A673 (cell line): ENCODE measurements at regions not wholly inside any gene's neighbourhood (a gene's known extent, or its start where the extent isn't known, plus 50 kb on each side); places are given as distances from the start of the nearest gene placed in this dataset.

ENCODE experiments used
- BruUV-seq: library from RNA; stranded (reverse); fragments of 400-500 nt; replicated peaks from 2 replicates; lab custom pipeline; 2021; lab: Mats Ljungman, UMichigan
- CTCF ChIA-PET: fragments of 300-600 bp; sonication (Branson Sonifier 250); formaldehyde crosslinking; loops from one replicate; lab custom pipeline; 2022; ENCODE audit warnings: antibody characterized with exemption; lab: Charles Lee
- POLR2A ChIA-PET: fragments of 300-600 bp; sonication (Branson Sonifier 250); formaldehyde crosslinking; loops from one replicate; lab custom pipeline; 2022; ENCODE audit warnings: antibody characterized with exemption; ENCODE audit not compliant: low non-redundant PET; lab: Charles Lee
- DNase-seq: peaks from one replicate; pipeline ENCODE4 v3.0.0-alpha.2; 2015; ENCODE audit warnings: low spot score
- H3K27ac ChIP-seq: fragments of 200-600 bp; sonication (generic); 2 replicates; pipeline ENCODE4 v1.5.1; 2016; ENCODE audit warnings: mixed run types, low read depth, mild to moderate bottlenecking, mixed read lengths, antibody characterized with exemption, low read length; ENCODE audit not compliant: poor library complexity, severe bottlenecking
- H3K27me3 ChIP-seq: fragments of 200-600 bp; sonication (generic); replicated peaks from 2 replicates; pipeline ENCODE4 v1.6.1; 2017; ENCODE audit warnings: mixed run types, low read depth, mild to moderate bottlenecking, mixed read lengths, antibody characterized with exemption, low read length; ENCODE audit not compliant: insufficient read depth, poor library complexity
- H3K36me3 ChIP-seq: fragments of 200-600 bp; sonication (generic); 2 replicates; pipeline ENCODE4 v1.6.1; 2016; ENCODE audit warnings: mixed run types, mild to moderate bottlenecking, mixed read lengths, antibody characterized with exemption, low read length; ENCODE audit not compliant: insufficient read depth, poor library complexity, severe bottlenecking
- H3K4me1 ChIP-seq: fragments of 200-600 bp; sonication (generic); 2 replicates; pipeline ENCODE4 v1.6.1; 2017; ENCODE audit warnings: mixed run types, mild to moderate bottlenecking, mixed read lengths, antibody characterized with exemption, low read length; ENCODE audit not compliant: insufficient read depth, poor library complexity, severe bottlenecking
- H3K4me3 ChIP-seq: fragments of 200-600 bp; sonication (generic); 2 replicates; pipeline ENCODE4 v1.5.1; 2016; ENCODE audit warnings: low read depth, mixed run types, mild to moderate bottlenecking, mixed read lengths, low read length; ENCODE audit not compliant: poor library complexity, severe bottlenecking
- H3K9me3 ChIP-seq: fragments of 200-600 bp; sonication (generic); 2 replicates; pipeline ENCODE4 v1.6.1; 2016; ENCODE audit warnings: mixed run types, low read depth, mild to moderate bottlenecking, mixed read lengths, antibody characterized with exemption, low read length; ENCODE audit not compliant: poor library complexity, severe bottlenecking
- EZH2 ChIP-seq: fragments of 200-600 bp; sonication (generic); IDR thresholded peaks from 2 replicates; pipeline ENCODE4 v1.6.1; 2017; ENCODE audit warnings: borderline replicate concordance, low read depth, mild to moderate bottlenecking, mixed read lengths, antibody characterized with exemption, low read length; ENCODE audit not compliant: poor library complexity, severe bottlenecking
- intact Hi-C: fragments of 100-400 bp; cut with micrococcal nuclease; formaldehyde crosslinking; loops from one replicate; pipeline ENCODE4 v1.10.0; 2022; ENCODE audit not compliant: unreplicated experiment
- TF ChIP-seq, protein P1 (sequence below): fragments of 300-800, 200-600 bp; sonication (generic); conservative IDR thresholded peaks from 2 replicates; pipeline ENCODE4 v1.5.1; 2017; ENCODE audit warnings: low read depth, mild to moderate bottlenecking, antibody characterized with exemption, low read length, moderate library complexity, mixed read lengths

DNA sequence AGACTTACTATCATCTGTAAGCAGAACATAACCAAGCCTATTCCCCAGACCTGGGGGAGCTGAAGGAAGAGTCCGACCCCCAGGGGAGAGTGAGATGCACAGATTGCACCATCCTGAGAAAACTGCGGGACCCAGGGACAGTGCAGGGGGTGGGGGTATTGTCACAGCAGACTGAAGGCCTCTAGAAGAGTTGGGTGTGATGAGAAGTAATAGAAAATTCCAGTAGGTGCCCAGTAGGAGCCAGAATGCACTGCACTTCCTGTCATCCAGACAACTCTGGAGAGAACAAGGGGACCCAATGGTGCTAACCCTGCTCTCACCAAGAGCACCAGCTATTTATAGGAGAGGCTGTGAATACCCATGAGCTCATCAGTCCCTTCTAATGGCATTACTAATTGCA is 190.1 kb downstream of the BCL11B start:
- H3K27me3 ChIP-seq: no peaks in the 10 kb centered on the region
- H3K27ac ChIP-seq: no peak overlapping the region
- no TSS peak for BruUV-seq
- no peaks in the 10 kb centered on the region for H3K4me1 ChIP-seq
- H3K4me3 ChIP-seq: no peak overlapping the region
- DNase-seq: no peak
- CTCF ChIA-PET: no interaction called here
- no peaks in the 10 kb centered on the region for H3K9me3 ChIP-seq
- H3K36me3 ChIP-seq: no peaks in the 10 kb centered on the region
- POLR2A ChIA-PET: no interaction called here
- TF ChIP-seq EZH2: no peak
- TF ChIP-seq, protein P1, sequence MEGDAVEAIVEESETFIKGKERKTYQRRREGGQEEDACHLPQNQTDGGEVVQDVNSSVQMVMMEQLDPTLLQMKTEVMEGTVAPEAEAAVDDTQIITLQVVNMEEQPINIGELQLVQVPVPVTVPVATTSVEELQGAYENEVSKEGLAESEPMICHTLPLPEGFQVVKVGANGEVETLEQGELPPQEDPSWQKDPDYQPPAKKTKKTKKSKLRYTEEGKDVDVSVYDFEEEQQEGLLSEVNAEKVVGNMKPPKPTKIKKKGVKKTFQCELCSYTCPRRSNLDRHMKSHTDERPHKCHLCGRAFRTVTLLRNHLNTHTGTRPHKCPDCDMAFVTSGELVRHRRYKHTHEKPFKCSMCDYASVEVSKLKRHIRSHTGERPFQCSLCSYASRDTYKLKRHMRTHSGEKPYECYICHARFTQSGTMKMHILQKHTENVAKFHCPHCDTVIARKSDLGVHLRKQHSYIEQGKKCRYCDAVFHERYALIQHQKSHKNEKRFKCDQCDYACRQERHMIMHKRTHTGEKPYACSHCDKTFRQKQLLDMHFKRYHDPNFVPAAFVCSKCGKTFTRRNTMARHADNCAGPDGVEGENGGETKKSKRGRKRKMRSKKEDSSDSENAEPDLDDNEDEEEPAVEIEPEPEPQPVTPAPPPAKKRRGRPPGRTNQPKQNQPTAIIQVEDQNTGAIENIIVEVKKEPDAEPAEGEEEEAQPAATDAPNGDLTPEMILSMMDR: no peak
- intact Hi-C loops: no loop called here

DNA sequence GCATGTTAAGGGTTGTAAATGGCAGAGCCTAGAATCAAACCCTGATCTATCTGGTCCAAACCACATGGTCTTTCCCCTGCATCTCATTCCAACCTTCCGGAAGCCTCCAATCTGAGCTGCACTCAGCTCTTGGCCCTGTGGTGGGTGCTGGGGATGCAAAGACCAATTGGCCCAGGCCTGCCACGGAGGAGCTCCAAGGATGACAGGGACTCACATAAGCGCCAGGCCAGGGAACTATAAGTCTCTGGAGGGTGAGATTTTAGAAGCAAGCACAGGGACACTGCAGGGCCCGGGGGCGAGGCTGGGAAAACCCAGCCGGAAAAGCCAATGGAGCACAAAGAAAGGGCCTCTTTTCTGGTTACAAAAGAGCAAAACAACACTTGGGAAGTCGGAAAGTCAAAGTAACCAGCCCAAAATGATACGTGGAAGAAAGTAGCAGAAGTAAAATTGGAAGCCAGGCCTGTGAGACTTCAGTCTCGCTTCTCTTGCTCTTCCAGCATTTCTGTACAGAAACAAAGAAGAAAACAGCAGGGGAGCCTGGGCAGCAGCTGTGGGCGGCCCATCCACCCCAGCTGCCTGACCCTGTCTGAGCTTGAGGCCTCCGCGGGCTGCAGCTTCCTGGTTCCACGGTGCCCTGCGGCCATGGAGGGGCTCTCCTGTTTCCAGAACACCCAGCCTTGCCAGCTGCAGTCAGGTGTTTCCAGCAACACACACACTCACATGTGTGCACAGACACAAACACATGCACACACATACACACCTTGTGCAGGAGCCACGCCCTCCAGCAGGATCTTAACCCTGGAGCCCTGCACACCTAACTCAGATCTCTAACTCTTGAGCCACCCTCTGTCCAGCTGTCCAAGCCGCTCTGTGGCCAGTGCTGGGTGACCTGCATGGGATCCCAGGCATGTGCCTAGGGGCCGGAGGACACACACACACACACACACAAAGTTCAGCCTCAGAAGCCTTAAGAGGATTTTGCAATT is 178.2 kb downstream of the BCL11B start:
- Histone ChIP-seq H3K9me3 (no peaks in the 10 kb centered on the region), H3K27ac (no peak overlapping the region), H3K4me3 (no peak overlapping the region), H3K27me3 (no peaks in the 10 kb centered on the region), H3K36me3 (no peaks in the 10 kb centered on the region), H3K4me1 (no peaks in the 10 kb centered on the region)
- ChIA-PET CTCF (no interaction called here), POLR2A (no interaction called here)
- intact Hi-C loops: no loop called here
- DNase-seq: no peak
- no TSS peak for BruUV-seq
- TF ChIP-seq, protein P1: no peak
- TF ChIP-seq EZH2: no peak

DNA sequence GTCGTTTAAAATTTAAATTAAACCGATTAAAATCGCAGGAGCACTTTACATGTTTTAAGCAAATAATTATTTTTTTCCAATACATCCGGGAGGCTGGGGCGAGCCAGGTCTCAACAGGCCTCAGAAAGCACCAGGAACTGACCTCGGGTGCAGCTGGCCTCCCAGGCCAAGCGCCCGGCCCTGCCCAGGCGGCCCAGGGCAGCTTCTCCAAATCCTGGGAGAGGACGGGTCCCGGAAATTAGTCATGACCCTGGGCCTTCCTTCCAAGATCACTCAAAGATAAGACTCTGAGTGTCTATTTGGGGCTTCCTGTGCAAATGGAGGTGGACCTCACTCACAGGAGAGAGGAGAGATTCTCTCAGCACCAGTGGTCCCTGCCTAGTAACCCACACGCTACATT is 177.1 kb downstream of the BCL11B start:
- no peak for TF ChIP-seq EZH2
- TF ChIP-seq, protein P1: no peak
- no peak overlapping the region for H3K27ac ChIP-seq
- ChIA-PET POLR2A (no interaction called here), CTCF (no interaction called here)
- intact Hi-C loops: no loop called here
- DNase-seq: no peak
- H3K9me3 ChIP-seq: no peaks in the 10 kb centered on the region
- BruUV-seq: no TSS peak
- no peaks in the 10 kb centered on the region for H3K27me3 ChIP-seq
- H3K36me3 ChIP-seq: no peaks in the 10 kb centered on the region
- no peaks in the 10 kb centered on the region for H3K4me1 ChIP-seq
- no peak overlapping the region for H3K4me3 ChIP-seq
